ENCODE measurements at regions not wholly inside any gene's neighbourhood (a gene's known extent, or its start where the extent isn't known, plus 50 kb on each side); places are given as distances from the start of the nearest gene placed in this dataset.

DNA sequence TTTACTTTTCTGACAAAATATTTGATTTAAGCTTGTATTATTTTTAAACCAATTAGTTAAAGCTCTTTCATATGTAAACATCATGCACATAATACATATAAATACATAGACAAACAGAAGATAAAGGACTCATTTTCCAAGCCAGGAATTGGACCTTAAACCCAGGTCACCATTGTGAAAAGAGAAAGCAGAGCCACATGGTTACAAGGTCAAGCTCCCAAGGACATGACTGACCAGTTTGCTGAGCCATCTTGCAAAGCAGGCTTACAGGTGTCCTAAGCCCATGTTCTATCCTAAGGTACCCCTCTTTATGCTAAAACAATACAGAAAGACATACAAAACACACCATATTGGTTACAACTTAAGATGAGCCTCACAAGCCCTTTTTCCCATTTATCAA, 50.5 kb upstream of the DNAJC19 start:
- Histone ChIP-seq H3K27ac (no peak overlapping the region), H3K27me3 (no peaks in the 10 kb centered on the region), H3K9me3 (ENCODE audit: low read depth) (no peaks in the 10 kb centered on the region), H3K4me1 (ENCODE audit: low read depth) (no peaks in the 10 kb centered on the region), H3K36me3 (no peaks in the 10 kb centered on the region), H3K4me3 (no peak overlapping the region)
- TF ChIP-seq, protein P1, sequence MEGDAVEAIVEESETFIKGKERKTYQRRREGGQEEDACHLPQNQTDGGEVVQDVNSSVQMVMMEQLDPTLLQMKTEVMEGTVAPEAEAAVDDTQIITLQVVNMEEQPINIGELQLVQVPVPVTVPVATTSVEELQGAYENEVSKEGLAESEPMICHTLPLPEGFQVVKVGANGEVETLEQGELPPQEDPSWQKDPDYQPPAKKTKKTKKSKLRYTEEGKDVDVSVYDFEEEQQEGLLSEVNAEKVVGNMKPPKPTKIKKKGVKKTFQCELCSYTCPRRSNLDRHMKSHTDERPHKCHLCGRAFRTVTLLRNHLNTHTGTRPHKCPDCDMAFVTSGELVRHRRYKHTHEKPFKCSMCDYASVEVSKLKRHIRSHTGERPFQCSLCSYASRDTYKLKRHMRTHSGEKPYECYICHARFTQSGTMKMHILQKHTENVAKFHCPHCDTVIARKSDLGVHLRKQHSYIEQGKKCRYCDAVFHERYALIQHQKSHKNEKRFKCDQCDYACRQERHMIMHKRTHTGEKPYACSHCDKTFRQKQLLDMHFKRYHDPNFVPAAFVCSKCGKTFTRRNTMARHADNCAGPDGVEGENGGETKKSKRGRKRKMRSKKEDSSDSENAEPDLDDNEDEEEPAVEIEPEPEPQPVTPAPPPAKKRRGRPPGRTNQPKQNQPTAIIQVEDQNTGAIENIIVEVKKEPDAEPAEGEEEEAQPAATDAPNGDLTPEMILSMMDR (IDR thresholded peaks at IDR 0.05; ENCODE audit: low read depth, low read length): no peak
- no peak for DNase-seq (ENCODE audit: low read depth in 1 of 2, low spot score in 1 of 2)

All from cardiac muscle cell (in vitro differentiated cells and primary cell).